HEK293 (cell line): ENCODE measurements at regions not wholly inside any gene's neighbourhood (a gene's known extent, or its start where the extent isn't known, plus 50 kb on each side); places are given as distances from the start of the nearest gene placed in this dataset.

ENCODE experiments used
- CTCF ChIA-PET: fragments of 350-600 bp; formaldehyde crosslinking; extraction: SDS; loops from one replicate; lab custom pipeline; 2021; ENCODE audit warnings: antibody characterized with exemption; lab: Yijun Ruan, JAX
- POLR2A ChIA-PET: fragments of 300-600 bp; formaldehyde crosslinking; extraction: SDS; loops from one replicate; lab custom pipeline; 2020; ENCODE audit warnings: antibody characterized with exemption, inconsistent platforms; lab: Yijun Ruan, JAX
- H3K27ac ChIP-seq: fragments of 200-500 bp; sonication (Bioruptor generic); 2 replicates; pipeline ENCODE4 v1.5.1; 2014; ENCODE audit warnings: low read depth, low read length, control low read depth, inconsistent platforms; ENCODE audit errors: extremely low read depth
- H3K36me3 ChIP-seq, 2 experiments: fragments of 200-500 bp in 1 of 2; sonication (Bioruptor generic) in 1 of 2; 1 replicate in 1 of 2; 2 replicates in 1 of 2; pipeline ENCODE4 v1.5.1; 2014 to 2017; ENCODE audit warnings: inconsistent platforms in 2 of 2, low read length in 2 of 2; ENCODE audit not compliant: control insufficient read depth in 2 of 2, insufficient read depth in 1 of 2
- H3K4me1 ChIP-seq: fragments of 200-500 bp; sonication (Bioruptor generic); 2 replicates; pipeline ENCODE4 v1.5.1; 2014; ENCODE audit warnings: mild to moderate bottlenecking, low read length, inconsistent platforms; ENCODE audit not compliant: control insufficient read depth, insufficient read depth
- H3K4me3 ChIP-seq: 2 replicates; pipeline ENCODE4 v1.5.1; 2011; ENCODE audit warnings: low read depth, mild to moderate bottlenecking, control low read depth, low read length, moderate library complexity
- H3K9me3 ChIP-seq: fragments of 200-500 bp; sonication (Bioruptor generic); 2 replicates; pipeline ENCODE4 v1.5.1; 2014; ENCODE audit warnings: low read depth, low read length, inconsistent platforms; ENCODE audit not compliant: control insufficient read depth, insufficient read depth
- BCL6B ChIP-seq: fragments of 450-650 bp; formaldehyde crosslinking; IDR thresholded peaks from 2 replicates; pipeline ENCODE4 v1.5.1; 2017; ENCODE audit warnings: missing biosample characterization, missing genetic modification characterization
- KLF16 ChIP-seq: fragments of 450-650 bp; formaldehyde crosslinking; IDR thresholded peaks from 2 replicates; pipeline ENCODE4 v1.5.1; 2017; ENCODE audit warnings: missing biosample characterization, missing genetic modification characterization
- SP2 ChIP-seq: fragments of 450-650 bp; formaldehyde crosslinking; IDR thresholded peaks from 2 replicates; pipeline ENCODE4 v1.5.1; 2016; ENCODE audit warnings: missing biosample characterization, missing genetic modification characterization
- SP7 ChIP-seq: fragments of 450-650 bp; formaldehyde crosslinking; IDR thresholded peaks from 2 replicates; pipeline ENCODE4 v1.5.1; 2016; ENCODE audit warnings: missing biosample characterization, missing genetic modification characterization
- TRIM28 ChIP-seq: IDR thresholded peaks from 2 replicates; pipeline ENCODE4 v1.6.1; 2011; ENCODE audit warnings: low read length, control low read depth, borderline replicate concordance
- ZNF184 ChIP-seq: fragments of 450-650 bp; IDR thresholded peaks from 2 replicates; pipeline ENCODE4 v1.5.1; 2018; ENCODE audit warnings: missing biosample characterization, mild to moderate bottlenecking, missing genetic modification characterization
- ZNF19 ChIP-seq: fragments of 450-650 bp; formaldehyde crosslinking; IDR thresholded peaks from 2 replicates; pipeline ENCODE4; 2016; ENCODE audit warnings: missing biosample characterization, missing genetic modification characterization, low read depth
- ZNF23 ChIP-seq: fragments of 450-650 bp; formaldehyde crosslinking; IDR thresholded peaks from 2 replicates; pipeline ENCODE4 v1.5.1; 2016; ENCODE audit warnings: missing biosample characterization, missing genetic modification characterization, borderline replicate concordance
- ZNF37A ChIP-seq: fragments of 450-650 bp; IDR thresholded peaks from 2 replicates; pipeline ENCODE4 v1.5.1; 2018; ENCODE audit warnings: missing biosample characterization, missing genetic modification characterization
- ZNF514 ChIP-seq: fragments of 450-650 bp; formaldehyde crosslinking; IDR thresholded peaks from 2 replicates; pipeline ENCODE4 v1.5.1; 2016; ENCODE audit warnings: missing biosample characterization, missing genetic modification characterization
- ZNF521 ChIP-seq: fragments of 450-650 bp; formaldehyde crosslinking; IDR thresholded peaks from 2 replicates; pipeline ENCODE4 v1.5.1; 2017; ENCODE audit warnings: missing biosample characterization, mild to moderate bottlenecking, missing genetic modification characterization
- ZNF571 ChIP-seq: fragments of 450-650 bp; formaldehyde crosslinking; IDR thresholded peaks from 2 replicates; pipeline ENCODE4 v1.5.0; 2017; ENCODE audit warnings: missing biosample characterization, missing genetic modification characterization
- ZNF623 ChIP-seq: fragments of 450-650 bp; formaldehyde crosslinking; IDR thresholded peaks from 2 replicates; pipeline ENCODE4 v1.5.1; 2016; ENCODE audit warnings: missing biosample characterization, missing genetic modification characterization
- ZNF624 ChIP-seq: fragments of 450-650 bp; formaldehyde crosslinking; IDR thresholded peaks from 2 replicates; pipeline ENCODE4 v1.5.1; 2017; ENCODE audit warnings: missing biosample characterization, missing genetic modification characterization
- ZNF664 ChIP-seq: fragments of 450-650 bp; formaldehyde crosslinking; IDR thresholded peaks from 2 replicates; pipeline ENCODE4 v1.5.1; 2016; ENCODE audit warnings: missing biosample characterization, missing genetic modification characterization
- ZNF707 ChIP-seq: fragments of 450-650 bp; formaldehyde crosslinking; IDR thresholded peaks from 2 replicates; pipeline ENCODE4 v1.5.1; 2016; ENCODE audit warnings: missing biosample characterization, missing genetic modification characterization
- ZNF792 ChIP-seq: fragments of 450-650 bp; formaldehyde crosslinking; IDR thresholded peaks from 2 replicates; pipeline ENCODE4 v1.5.1; 2016; ENCODE audit warnings: missing biosample characterization, missing genetic modification characterization
- ZSCAN18 ChIP-seq: fragments of 450-650 bp; formaldehyde crosslinking; IDR thresholded peaks from 2 replicates; pipeline ENCODE4 v1.5.1; 2016; ENCODE audit warnings: missing biosample characterization, missing genetic modification characterization
- ZSCAN30 ChIP-seq: fragments of 450-650 bp; IDR thresholded peaks from 2 replicates; pipeline ENCODE4 v1.5.1; 2018; ENCODE audit warnings: missing biosample characterization, mild to moderate bottlenecking, missing genetic modification characterization, moderate library complexity
- TF ChIP-seq, protein P1 (sequence below): fragments of 450-650 bp; formaldehyde crosslinking; IDR thresholded peaks from 2 replicates; pipeline ENCODE4 v1.5.1; 2016; ENCODE audit warnings: missing biosample characterization, missing genetic modification characterization
- TF ChIP-seq, protein P2 (sequence below): fragments of 450-650 bp; formaldehyde crosslinking; IDR thresholded peaks from 2 replicates; pipeline ENCODE4 v1.5.1; 2017; ENCODE audit warnings: missing biosample characterization, missing genetic modification characterization
- TF ChIP-seq, protein P3 (sequence below): fragments of 450-650 bp; formaldehyde crosslinking; IDR thresholded peaks from 2 replicates; pipeline ENCODE4 v1.5.1; 2016; ENCODE audit warnings: missing biosample characterization, missing genetic modification characterization

DNA sequence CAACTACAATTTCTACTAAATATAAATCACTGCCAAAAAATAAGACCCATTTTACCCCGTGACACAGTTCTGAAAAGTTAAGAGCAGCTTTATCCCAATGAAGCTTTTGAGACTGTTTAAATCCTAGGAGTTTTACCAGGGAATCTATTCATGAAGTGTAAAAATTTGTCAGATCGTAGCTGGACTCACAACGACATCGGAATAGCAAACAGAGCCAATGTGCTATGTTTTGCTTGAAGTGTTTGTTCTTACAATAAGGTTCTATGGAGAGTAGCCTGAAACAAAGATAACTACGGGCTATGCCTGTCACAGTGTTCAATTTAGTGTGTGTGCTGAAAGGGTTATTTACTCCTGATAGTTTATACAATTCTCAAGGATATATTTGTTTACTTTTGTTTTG, 78.5 kb upstream of the L3MBTL4 start:
- H3K4me3 ChIP-seq = no peak overlapping the region
- H3K9me3 ChIP-seq = no peaks in the 10 kb centered on the region
- H3K4me1 ChIP-seq = no peaks in the 10 kb centered on the region
- H3K27ac ChIP-seq = no peak overlapping the region
- POLR2A ChIA-PET = no interaction called here
- H3K36me3 ChIP-seq = no peaks in the 10 kb centered on the region
- CTCF ChIA-PET = interaction anchor here (0.6 kb wide), 1 partner anchor 620 kb away, joined by 3 read pairs; no protein-coding TSS in a partner anchor
- TF ChIP-seq SP2 = no peak
- no peak for TF ChIP-seq ZNF707 (tag by site-specific recombination)
- TF ChIP-seq, protein P1, sequence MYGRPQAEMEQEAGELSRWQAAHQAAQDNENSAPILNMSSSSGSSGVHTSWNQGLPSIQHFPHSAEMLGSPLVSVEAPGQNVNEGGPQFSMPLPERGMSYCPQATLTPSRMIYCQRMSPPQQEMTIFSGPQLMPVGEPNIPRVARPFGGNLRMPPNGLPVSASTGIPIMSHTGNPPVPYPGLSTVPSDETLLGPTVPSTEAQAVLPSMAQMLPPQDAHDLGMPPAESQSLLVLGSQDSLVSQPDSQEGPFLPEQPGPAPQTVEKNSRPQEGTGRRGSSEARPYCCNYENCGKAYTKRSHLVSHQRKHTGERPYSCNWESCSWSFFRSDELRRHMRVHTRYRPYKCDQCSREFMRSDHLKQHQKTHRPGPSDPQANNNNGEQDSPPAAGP (tag by site-specific recombination) = no peak
- TF ChIP-seq ZNF521 (tag by site-specific recombination) = no peak
- TF ChIP-seq, all 188 proteins: peak for 0

DNA sequence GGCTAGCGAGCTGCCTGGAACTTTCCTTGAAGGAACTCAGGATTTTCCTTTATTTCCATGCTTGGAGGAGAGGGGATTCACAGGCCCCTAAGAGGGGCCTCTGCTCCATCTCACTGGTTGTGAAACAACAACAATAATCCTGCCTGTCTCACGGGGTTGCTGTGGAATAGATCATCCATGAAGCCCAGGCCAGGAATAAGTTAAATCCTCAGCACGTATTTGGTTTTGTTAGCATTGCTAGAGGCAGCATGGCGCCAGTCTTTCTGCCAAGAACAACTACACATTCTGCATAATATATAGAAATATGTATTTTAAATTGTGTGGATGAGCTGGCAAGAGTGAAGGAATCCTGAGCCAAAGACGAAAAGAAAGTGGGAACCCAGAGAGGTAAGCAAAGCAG, 80.8 kb upstream of the L3MBTL4 start:
- CTCF ChIA-PET = interaction anchor here (0.7 kb wide), 1 partner anchor 8 kb away, joined by 3 read pairs; no protein-coding TSS in a partner anchor
- TF ChIP-seq ZNF624 (tag by site-specific recombination) (no peak), ZNF514 (tag by site-specific recombination) (no peak), ZNF23 (no peak), ZNF184 (tag by site-specific recombination) (no peak), ZNF664 (no peak), ZNF37A (tag by site-specific recombination) (no peak), SP7 (tag by site-specific recombination) (no peak), TRIM28 (no peak), ZSCAN18 (tag by site-specific recombination) (no peak), ZNF792 (tag by site-specific recombination) (no peak), BCL6B (tag by site-specific recombination) (no peak), KLF16 (tag by site-specific recombination) (no peak), ZNF571 (tag by site-specific recombination) (no peak), ZNF19 (tag by site-specific recombination) (no peak), ZSCAN30 (tag by site-specific recombination) (no peak), ZNF623 (no peak)
- TF ChIP-seq, protein P2, sequence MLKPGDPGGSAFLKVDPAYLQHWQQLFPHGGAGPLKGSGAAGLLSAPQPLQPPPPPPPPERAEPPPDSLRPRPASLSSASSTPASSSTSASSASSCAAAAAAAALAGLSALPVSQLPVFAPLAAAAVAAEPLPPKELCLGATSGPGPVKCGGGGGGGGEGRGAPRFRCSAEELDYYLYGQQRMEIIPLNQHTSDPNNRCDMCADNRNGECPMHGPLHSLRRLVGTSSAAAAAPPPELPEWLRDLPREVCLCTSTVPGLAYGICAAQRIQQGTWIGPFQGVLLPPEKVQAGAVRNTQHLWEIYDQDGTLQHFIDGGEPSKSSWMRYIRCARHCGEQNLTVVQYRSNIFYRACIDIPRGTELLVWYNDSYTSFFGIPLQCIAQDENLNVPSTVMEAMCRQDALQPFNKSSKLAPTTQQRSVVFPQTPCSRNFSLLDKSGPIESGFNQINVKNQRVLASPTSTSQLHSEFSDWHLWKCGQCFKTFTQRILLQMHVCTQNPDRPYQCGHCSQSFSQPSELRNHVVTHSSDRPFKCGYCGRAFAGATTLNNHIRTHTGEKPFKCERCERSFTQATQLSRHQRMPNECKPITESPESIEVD = no peak
- TF ChIP-seq, protein P3, sequence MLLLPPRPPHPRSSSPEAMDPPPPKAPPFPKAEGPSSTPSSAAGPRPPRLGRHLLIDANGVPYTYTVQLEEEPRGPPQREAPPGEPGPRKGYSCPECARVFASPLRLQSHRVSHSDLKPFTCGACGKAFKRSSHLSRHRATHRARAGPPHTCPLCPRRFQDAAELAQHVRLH = no peak
- TF ChIP-seq, all 188 proteins: peak for 0
- no peak overlapping the region for H3K4me3 ChIP-seq
- no peaks in the 10 kb centered on the region for H3K9me3 ChIP-seq
- no peaks in the 10 kb centered on the region for H3K4me1 ChIP-seq
- no peaks in the 10 kb centered on the region for H3K36me3 ChIP-seq
- H3K27ac ChIP-seq = no peak overlapping the region
- POLR2A ChIA-PET = no interaction called here
